ENCODE measurements at regions not wholly inside any gene's neighbourhood (a gene's known extent, or its start where the extent isn't known, plus 50 kb on each side); places are given as distances from the start of the nearest gene placed in this dataset.

- DNase-seq (no peak), ATAC-seq (no peak)
- intact Hi-C loops (cut with micrococcal nuclease), result no loop called here
- H3F3A ChIP-seq (ENCODE audit: low read length, unreplicated experiment), result no peaks in the 10 kb centered on the region
- H3K27me3 ChIP-seq (ENCODE audit: low read length), result no peaks in the 10 kb centered on the region
- H4K20me1 ChIP-seq (ENCODE audit: low read length), result no peaks in the 10 kb centered on the region
- POLR2A ChIA-PET (ENCODE audit: unreplicated experiment), result no interaction called here
- no peak overlapping the region for H3K9ac ChIP-seq (ENCODE audit: low read length)
- no peak overlapping the region for H3K27ac ChIP-seq (ENCODE audit: low read length)
- H3K4me1 ChIP-seq (ENCODE audit: insufficient read depth, low read length), result peaks cover 3% of the 10 kb centered on the region; the same call in 1 of the 2 replicates
- no peak overlapping the region for H2AFZ ChIP-seq (ENCODE audit: low read length)
- H3K4me3 ChIP-seq (ENCODE audit: low read length), result no peak overlapping the region
- H3K36me3 ChIP-seq (ENCODE audit: low read depth, low read length), result no peaks in the 10 kb centered on the region
- BruUV-seq (replicated peaks), result no TSS peak
- H3K79me2 ChIP-seq (ENCODE audit: low read length), result no peaks in the 10 kb centered on the region
- TF ChIP-seq CTCF (conservative IDR thresholded peaks at IDR 0.05; ENCODE audit: low read depth, low read length), result no peak
- TF ChIP-seq EZH2 (IDR thresholded peaks at IDR 0.05; ENCODE audit: low read length, unreplicated experiment), result no peak
- TF ChIP-seq EZH2phosphoT487 (IDR thresholded peaks at IDR 0.05; ENCODE audit: borderline replicate concordance, low read length), result no peak
- H3K9me2 ChIP-seq (replicated peaks; ENCODE audit: low read length), result 0 out of 2 replicates have a peak, but pooled peaks cover 6% of the 10 kb centered on the region
- CTCF ChIA-PET, result no interaction called here
- H3K4me2 ChIP-seq (ENCODE audit: low read length), result no peak overlapping the region
- H3K9me3 ChIP-seq (ENCODE audit: low read length), result no peaks in the 10 kb centered on the region
Measured at GRCh38 chr1:221343136-221343535, 398.8 kb downstream of the DUSP10 start.

GRCh38 chr1:221343607-221344006, 398.3 kb downstream of the DUSP10 start:
- H3K4me2 ChIP-seq (ENCODE audit: low read length), result no peak overlapping the region
- ATAC-seq (no peak), DNase-seq (no peak)
- no peak overlapping the region for H3K9ac ChIP-seq (ENCODE audit: low read length)
- ChIA-PET POLR2A (ENCODE audit: unreplicated experiment) (no interaction called here), CTCF (no interaction called here)
- intact Hi-C loops (cut with micrococcal nuclease), result no loop called here
- no peaks in the 10 kb centered on the region for H3F3A ChIP-seq (ENCODE audit: low read length, unreplicated experiment)
- BruUV-seq (replicated peaks), result no TSS peak
- no peak overlapping the region for H3K4me3 ChIP-seq (ENCODE audit: low read length)
- no peak overlapping the region for H2AFZ ChIP-seq (ENCODE audit: low read length)
- H4K20me1 ChIP-seq (ENCODE audit: low read length), result no peaks in the 10 kb centered on the region
- peaks cover 3% of the 10 kb centered on the region; the same call in 1 of the 2 replicates for H3K4me1 ChIP-seq (ENCODE audit: insufficient read depth, low read length)
- H3K79me2 ChIP-seq (ENCODE audit: low read length), result no peaks in the 10 kb centered on the region
- H3K36me3 ChIP-seq (ENCODE audit: low read depth, low read length), result no peaks in the 10 kb centered on the region
- no peak overlapping the region for H3K27ac ChIP-seq (ENCODE audit: low read length)
- H3K9me2 ChIP-seq (replicated peaks; ENCODE audit: low read length), result 0 out of 2 replicates have a peak, but pooled peaks cover 6% of the 10 kb centered on the region
- no peak for TF ChIP-seq EZH2phosphoT487 (IDR thresholded peaks at IDR 0.05; ENCODE audit: borderline replicate concordance, low read length)
- no peak for TF ChIP-seq EZH2 (IDR thresholded peaks at IDR 0.05; ENCODE audit: low read length, unreplicated experiment)
- no peak for TF ChIP-seq CTCF (conservative IDR thresholded peaks at IDR 0.05; ENCODE audit: low read depth, low read length)
- H3K9me3 ChIP-seq (ENCODE audit: low read length), result no peaks in the 10 kb centered on the region
- H3K27me3 ChIP-seq (ENCODE audit: low read length), result no peaks in the 10 kb centered on the region

GRCh38 chr1:221344693-221345092, 397.2 kb downstream of the DUSP10 start:
- no peaks in the 10 kb centered on the region for H3F3A ChIP-seq (ENCODE audit: low read length, unreplicated experiment)
- no peak overlapping the region for H2AFZ ChIP-seq (ENCODE audit: low read length)
- no peak for TF ChIP-seq CTCF (conservative IDR thresholded peaks at IDR 0.05; ENCODE audit: low read depth, low read length)
- no peak for TF ChIP-seq EZH2phosphoT487 (IDR thresholded peaks at IDR 0.05; ENCODE audit: borderline replicate concordance, low read length)
- no peak for TF ChIP-seq EZH2 (IDR thresholded peaks at IDR 0.05; ENCODE audit: low read length, unreplicated experiment)
- POLR2A ChIA-PET (ENCODE audit: unreplicated experiment), result no interaction called here
- no peak overlapping the region for H3K4me3 ChIP-seq (ENCODE audit: low read length)
- no peaks in the 10 kb centered on the region for H3K9me3 ChIP-seq (ENCODE audit: low read length)
- H3K4me1 ChIP-seq (ENCODE audit: insufficient read depth, low read length), result peaks cover 3% of the 10 kb centered on the region; the same call in 1 of the 2 replicates
- intact Hi-C loops (cut with micrococcal nuclease), result no loop called here
- H3K9ac ChIP-seq (ENCODE audit: low read length), result no peak overlapping the region
- no peak overlapping the region for H3K4me2 ChIP-seq (ENCODE audit: low read length)
- DNase-seq (peak; percentile 31), ATAC-seq (no peak)
- CTCF ChIA-PET, result no interaction called here
- H3K36me3 ChIP-seq (ENCODE audit: low read depth, low read length), result no peaks in the 10 kb centered on the region
- H4K20me1 ChIP-seq (ENCODE audit: low read length), result no peaks in the 10 kb centered on the region
- H3K27ac ChIP-seq (ENCODE audit: low read length), result no peak overlapping the region
- H3K27me3 ChIP-seq (ENCODE audit: low read length), result no peaks in the 10 kb centered on the region
- BruUV-seq (replicated peaks), result no TSS peak
- 0 out of 2 replicates have a peak, but pooled peaks cover 6% of the 10 kb centered on the region for H3K9me2 ChIP-seq (replicated peaks; ENCODE audit: low read length)
- no peaks in the 10 kb centered on the region for H3K79me2 ChIP-seq (ENCODE audit: low read length)

Measured in PC-3 (cell line).